ENCODE measurements at regions not wholly inside any gene's neighbourhood (a gene's known extent, or its start where the extent isn't known, plus 50 kb on each side); places are given as distances from the start of the nearest gene placed in this dataset.

DNA sequence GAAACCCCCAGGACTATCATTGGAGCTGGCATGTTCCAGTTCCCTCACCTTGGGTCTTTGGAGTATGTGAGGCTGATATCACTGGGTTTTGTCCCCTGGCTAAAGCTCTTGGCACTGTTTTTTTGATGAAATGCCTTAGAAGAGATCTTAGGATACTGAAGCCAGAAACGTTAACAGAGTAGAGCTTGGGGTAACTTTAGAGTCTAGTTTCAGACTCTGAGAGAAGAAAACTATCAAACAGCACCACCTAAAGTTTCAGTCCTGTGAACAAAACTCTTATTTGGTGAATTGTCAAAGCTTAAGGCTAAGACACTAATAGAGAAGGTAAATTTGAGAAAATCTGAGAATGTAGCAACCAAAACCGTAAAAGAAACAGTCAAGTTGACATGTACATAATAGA lies 111.7 kb upstream of the PUM3 start:
- DNase-seq (ENCODE audit: low read depth): no peak
- in situ Hi-C loops (cut with HindIII; ENCODE audit: low pct_unique_long_range_greater_than_20kb, low sequenced_read_pairs): no loop called here

DNA sequence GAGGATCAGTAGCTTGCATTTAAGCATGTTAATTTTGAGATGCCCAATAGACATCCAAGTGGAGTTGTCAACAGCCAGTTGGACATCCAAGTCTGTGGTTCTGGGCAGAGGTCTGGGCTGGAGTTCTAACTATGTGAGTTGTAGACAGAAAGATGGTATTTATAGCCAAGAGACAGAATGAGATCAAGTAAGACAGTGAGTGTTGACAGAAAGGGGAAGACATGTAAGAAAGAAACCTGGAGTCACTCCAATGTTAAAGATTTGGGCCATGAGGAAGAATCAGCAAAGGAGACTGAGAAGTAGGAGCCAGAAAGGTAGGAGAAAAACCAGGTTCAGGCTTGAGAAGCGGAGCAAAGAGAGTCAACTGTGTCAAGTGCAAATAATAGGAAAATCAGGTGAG lies 95.5 kb upstream of the PUM3 start:
- in situ Hi-C loops (cut with HindIII; ENCODE audit: low pct_unique_long_range_greater_than_20kb, low sequenced_read_pairs): no loop called here
- no peak for DNase-seq (ENCODE audit: low read depth)

DNA sequence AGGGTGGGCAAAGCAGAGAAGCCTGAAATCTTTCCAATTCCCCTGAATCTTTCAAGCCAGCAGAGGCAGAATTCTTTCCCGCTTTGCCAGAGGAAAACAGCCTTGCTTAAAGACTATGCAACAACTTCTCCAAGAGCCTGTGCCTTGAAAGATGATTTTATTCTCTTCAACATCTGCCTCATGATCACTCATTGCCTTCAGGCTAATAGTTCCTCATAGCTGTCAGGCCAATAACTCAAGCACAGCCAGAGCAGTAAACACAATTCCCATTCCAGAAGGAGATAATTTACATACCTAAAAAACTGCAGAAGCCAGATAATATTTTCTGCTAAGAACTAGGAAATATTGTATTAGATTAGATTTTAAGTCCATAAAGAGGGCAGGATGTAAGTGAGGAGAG lies 92.3 kb upstream of the PUM3 start:
- DNase-seq (ENCODE audit: low read depth): no peak
- in situ Hi-C loops (cut with HindIII; ENCODE audit: low pct_unique_long_range_greater_than_20kb, low sequenced_read_pairs): no loop called here

DNA sequence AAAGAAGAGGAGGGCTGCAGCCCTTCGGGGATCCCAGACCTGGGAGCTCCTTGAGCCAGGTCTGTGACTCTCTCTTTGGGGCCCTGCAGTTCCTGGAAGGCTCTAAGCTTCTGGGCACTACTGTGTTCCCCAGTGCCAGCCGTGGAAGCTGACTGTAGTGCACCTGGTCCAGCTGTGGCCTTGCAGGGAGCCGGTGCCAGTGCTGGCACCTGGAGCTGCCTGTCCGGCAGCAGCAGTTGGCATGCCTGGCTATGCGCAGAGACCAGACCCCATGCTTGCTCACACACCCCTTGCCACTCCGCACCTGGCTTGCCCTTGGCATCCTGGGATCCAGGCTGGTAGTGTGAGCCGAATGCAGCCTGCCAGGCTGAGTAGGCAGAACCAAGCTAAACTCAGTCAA lies 91.0 kb upstream of the PUM3 start:
- DNase-seq (ENCODE audit: low read depth): no peak
- in situ Hi-C loops (cut with HindIII; ENCODE audit: low pct_unique_long_range_greater_than_20kb, low sequenced_read_pairs): no loop called here

DNA sequence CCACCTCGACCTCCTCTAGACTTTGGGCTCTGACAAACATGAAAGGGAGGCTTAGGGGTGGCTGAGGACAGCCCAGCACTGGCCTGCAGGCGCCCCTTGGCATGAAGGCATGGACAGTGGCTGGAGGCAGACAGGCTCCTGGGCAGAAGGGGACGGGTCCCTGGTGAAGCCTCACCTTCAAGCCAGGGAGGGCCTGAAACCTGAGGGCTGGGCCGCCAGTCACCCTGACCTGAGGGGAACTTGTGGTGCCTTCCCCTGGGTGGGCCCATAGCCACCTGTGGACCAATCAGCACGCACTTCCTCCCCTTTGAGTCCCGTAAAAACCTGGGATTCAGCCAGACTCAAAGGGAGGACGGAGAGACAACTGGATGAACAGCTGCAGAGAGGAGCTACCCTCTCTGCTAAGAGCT lies 90.4 kb upstream of the PUM3 start:
- in situ Hi-C loops (cut with HindIII; ENCODE audit: low pct_unique_long_range_greater_than_20kb, low sequenced_read_pairs): no loop called here
- no peak for DNase-seq (ENCODE audit: low read depth)

DNA sequence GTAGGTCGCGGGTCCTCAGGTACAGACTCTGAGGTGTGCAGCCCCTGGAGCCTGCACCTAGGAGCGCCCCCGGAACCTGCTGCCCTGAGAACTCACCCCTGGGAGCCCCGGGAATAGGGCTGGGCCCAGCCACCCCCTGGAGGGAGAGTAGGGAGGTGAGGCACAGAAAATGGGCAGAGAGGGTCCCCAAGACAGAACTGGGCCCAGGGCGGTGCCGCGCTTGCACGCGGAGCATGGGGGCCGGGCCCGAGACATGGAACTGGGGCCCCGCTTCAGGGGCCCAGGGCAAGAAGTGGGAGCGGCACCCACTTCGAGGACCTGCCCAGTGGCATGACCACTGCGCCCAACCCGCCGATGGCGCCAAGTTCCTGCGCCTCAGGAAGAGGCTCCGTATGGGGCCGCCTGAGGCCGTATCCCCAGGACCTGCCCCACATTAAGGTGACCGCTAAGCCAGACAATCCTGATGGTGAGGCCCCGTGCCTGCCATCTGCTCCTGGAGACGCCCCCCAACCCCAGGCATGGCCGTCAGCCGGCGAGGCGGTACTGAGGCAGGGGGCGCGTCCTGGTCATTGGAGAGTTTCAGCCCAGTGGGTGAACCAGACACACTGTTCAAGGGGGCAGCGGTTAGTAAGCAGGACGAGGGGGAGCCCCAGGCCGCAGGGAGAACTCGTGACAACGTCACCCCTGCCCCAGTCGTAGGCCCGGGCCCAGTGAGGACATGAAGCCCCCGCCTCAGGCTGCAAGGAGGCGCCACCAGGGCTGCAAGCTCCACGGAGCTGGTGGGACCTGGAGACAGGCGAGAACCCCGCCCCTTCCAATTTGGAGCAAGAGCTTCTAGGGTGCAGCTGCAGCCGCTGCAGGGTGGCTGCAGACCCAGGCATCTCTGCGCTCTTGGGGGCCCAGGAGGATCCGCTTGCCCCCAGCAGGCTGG lies 89.5 kb upstream of the PUM3 start:
- in situ Hi-C loops (cut with HindIII; ENCODE audit: low pct_unique_long_range_greater_than_20kb, low sequenced_read_pairs): no loop called here
- no peak for DNase-seq (ENCODE audit: low read depth)

DNA sequence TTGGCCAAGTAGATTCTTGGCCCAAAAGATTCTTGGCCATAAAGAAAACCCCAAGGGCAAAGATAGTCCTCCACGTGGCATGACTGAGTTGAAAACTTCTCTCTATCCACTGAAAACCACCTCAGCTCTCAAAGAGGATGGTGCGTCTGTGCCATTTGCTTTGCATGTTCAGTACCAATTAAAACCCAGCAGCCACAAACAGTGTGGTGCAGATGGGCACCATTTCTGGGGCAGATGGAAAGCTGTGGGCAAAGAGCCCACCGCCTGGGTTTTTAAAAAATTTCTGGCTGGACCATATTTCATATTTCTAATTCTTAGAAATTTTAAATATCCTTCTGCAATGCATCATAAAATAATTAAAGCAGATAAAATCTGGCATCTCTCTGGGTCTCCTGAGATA lies 84.5 kb upstream of the PUM3 start:
- no peak for DNase-seq (ENCODE audit: low read depth)
- in situ Hi-C loops (cut with HindIII; ENCODE audit: low pct_unique_long_range_greater_than_20kb, low sequenced_read_pairs): no loop called here

DNA sequence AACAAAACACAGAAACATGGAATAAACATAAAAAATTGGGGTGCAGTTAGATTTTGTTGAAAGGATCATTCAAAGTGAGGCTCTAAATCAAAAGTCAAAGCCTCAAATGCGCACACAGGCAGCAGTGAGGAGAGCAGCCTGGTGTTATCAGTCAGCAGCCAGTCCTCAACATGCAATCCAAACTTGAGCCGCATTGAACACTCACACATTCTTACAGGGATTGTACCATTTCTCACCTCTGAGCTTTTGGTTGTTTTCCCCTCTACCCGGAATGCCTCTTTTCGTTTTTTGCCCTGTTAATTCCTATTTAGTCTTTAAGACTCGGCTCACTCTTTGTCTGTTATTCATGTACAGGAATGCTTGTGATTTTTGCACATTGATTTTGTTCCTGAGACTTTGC lies 81.1 kb upstream of the PUM3 start:
- DNase-seq (ENCODE audit: low read depth): no peak
- in situ Hi-C loops (cut with HindIII; ENCODE audit: low pct_unique_long_range_greater_than_20kb, low sequenced_read_pairs): no loop called here

DNA sequence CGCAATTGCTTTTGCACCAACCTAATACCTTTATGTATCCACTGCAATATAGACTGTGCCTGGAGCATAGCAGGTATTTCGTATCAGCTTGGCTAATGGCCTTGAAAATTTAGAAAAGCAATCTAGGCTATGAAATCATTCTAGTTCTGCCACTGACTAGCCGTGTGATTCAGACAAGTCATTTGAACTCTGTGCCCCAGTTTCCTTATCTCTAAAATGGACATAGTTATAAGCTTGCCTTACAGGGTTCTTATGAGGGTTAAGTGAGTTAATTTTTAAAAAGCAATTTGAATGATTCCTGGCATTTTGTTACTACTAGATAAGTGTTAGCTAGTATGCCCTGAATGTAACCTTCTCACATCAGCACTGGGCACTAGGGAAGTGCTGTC lies 80.5 kb upstream of the PUM3 start:
- DNase-seq (ENCODE audit: low read depth): no peak
- in situ Hi-C loops (cut with HindIII; ENCODE audit: low pct_unique_long_range_greater_than_20kb, low sequenced_read_pairs): no loop called here

DNA sequence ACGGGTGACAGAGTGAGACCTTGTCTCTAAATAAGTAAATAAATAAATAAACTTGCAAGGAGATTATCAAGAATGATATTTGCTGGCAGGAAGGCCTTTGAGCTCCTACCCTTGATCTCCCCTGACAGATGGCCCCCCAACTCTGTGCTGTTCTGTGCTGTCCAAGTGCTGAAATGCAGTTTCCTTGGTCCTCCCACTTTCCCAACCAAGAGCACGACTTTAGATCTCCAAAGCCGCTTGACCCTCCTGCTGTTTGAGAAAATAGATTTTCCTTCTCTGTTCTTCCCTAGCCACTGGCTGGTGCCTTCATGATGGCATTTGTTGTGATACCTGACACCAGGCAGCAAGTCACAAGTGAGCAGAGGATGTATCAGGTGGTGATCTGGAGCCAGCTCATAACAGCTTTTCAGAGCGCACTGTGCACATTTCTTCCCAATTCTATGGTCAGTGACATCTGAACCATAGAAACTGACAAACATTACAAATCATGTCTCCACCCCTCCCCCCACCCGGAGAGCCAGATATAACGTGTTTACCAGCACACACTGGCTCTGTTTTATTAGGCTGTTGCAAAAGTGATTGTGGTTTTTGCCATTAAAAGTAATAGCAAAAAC lies 80.0 kb upstream of the PUM3 start:
- in situ Hi-C loops (cut with HindIII; ENCODE audit: low pct_unique_long_range_greater_than_20kb, low sequenced_read_pairs): no loop called here
- peak; percentile 50 for DNase-seq (ENCODE audit: low read depth)

DNA sequence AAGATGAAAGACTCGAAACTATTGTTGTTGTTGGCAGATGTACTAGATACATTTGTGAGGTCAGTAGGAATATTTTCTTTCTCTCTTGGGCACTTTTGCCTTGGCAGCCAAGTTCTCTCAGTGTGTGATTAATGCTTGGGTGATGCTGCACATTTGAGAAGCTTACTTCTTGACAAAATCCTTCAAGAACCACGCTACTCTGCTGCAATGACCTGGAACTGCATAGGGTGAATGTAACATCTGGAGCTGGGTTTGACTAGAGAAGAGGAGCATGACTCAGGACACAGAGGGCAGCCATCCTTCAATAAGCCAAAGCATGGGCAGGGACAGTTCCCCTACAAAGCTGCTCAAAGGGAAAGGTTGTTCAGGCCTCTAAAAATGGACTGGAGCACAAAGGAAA lies 75.5 kb upstream of the PUM3 start:
- in situ Hi-C loops (cut with HindIII; ENCODE audit: low pct_unique_long_range_greater_than_20kb, low sequenced_read_pairs): no loop called here
- peak; percentile 66 for DNase-seq (ENCODE audit: low read depth)

DNA sequence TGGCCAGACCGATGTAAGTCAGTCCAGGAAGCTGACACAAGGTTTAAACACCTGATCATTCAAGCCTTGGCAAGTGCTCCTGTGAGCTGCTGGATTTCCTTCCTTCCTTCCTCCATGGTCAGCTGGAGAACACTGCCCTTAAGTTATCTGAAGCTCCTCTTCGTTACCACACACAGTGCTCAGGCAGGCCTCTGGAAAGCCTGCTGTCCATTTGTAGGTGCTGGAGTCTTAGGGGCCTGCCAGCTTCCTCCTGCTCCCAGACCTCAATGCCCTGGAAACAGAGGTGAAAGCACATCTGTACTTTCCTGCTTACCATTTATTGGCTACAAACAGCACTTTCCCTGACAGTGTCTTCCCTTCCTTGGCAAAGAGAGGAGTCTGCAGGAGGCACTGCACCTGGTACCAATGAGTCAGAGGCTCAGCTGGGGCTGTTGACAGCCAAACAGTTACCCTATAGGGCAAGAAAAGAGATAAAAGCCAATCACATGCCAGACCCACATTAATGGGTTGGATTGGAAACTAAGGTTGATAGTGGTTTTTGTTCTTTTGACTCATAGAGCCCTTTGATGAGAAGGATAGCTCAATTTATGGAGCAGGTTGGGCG lies 72.6 kb upstream of the PUM3 start:
- in situ Hi-C loops (cut with HindIII; ENCODE audit: low pct_unique_long_range_greater_than_20kb, low sequenced_read_pairs): no loop called here
- no peak for DNase-seq (ENCODE audit: low read depth)

DNA sequence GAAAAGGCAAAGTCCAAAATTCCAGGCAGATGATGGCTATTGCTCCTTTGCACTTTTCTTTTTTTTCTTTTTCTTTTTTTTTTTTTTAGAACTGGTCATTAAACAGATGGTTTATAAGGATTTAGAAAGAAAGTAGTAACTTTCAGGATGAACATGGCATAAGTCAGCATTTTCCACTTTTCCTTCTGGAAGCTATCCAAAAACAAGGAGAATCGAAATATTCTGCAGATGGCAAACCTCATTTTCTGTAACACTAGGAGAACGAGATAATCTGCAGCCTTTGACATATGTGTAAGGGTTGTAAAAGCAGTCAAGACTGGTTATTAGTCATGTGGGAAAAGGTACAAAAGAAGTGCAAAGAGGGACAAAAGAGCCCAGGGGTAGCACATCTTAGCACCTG lies 69.1 kb upstream of the PUM3 start:
- in situ Hi-C loops (cut with HindIII; ENCODE audit: low pct_unique_long_range_greater_than_20kb, low sequenced_read_pairs): no loop called here
- no peak for DNase-seq (ENCODE audit: low read depth)

DNA sequence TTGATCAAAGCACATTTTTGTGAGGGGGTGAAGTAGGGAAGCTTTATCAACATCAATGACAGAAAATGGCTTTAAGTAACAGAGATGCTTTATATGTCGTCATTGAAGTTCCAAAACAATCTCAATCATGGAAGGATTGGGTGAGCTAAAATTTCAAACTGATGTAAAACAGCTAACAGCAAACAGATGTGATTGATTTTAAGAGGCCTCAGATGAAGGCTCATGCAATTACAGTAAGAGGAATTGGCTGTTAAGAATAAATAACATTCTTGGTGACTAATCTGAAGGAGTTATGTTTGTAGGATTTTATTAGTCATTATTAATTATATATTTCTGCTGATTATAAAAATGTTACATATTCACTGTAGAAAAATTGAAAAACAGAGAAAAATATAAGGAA lies 63.5 kb upstream of the PUM3 start:
- in situ Hi-C loops (cut with HindIII; ENCODE audit: low pct_unique_long_range_greater_than_20kb, low sequenced_read_pairs): no loop called here
- DNase-seq (ENCODE audit: low read depth): no peak

DNA sequence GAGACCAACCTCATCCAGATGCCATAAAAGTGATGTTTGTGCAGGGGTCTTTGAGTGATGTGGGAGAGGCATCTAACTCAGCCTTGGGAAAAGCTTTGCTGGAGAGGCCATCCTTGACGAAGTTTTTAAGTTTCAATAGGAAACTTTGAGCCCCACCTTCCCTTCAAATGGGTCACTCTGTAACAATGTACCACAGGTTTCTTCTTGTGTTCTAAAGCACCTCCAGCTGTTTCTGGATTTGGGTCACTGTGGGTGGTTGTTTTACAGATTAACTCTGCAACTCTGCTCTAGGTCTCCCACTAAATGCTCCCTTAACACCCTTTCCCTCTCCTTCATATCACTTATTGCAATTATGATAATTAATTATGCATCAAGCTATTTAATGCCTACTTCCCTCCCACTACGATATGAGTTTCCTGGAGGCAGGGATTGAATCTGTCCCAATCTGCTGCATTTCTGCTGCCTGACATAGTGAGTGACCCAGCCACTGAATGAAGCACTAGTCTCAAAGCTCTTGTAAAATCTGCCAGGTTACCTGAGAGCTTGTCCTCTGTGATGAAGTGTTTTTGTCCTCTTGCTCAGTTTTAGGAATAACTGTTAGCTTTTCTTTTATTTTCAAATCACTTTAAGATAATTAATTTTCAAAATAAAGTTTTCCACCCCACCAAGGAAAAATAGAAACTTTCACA lies 60.5 kb upstream of the PUM3 start:
- no peak for DNase-seq (ENCODE audit: low read depth)
- in situ Hi-C loops (cut with HindIII; ENCODE audit: low pct_unique_long_range_greater_than_20kb, low sequenced_read_pairs): no loop called here
